Ishikawa (cell line): ENCODE measurements at regions not wholly inside any gene's neighbourhood (a gene's known extent, or its start where the extent isn't known, plus 50 kb on each side); places are given as distances from the start of the nearest gene placed in this dataset.

ENCODE experiments used
- CEBPB ChIP-seq: IDR thresholded peaks from 2 replicates; pipeline ENCODE4 v1.6.1; 2012
- CREB1 ChIP-seq: IDR thresholded peaks from 2 replicates; pipeline ENCODE4 v1.6.1; 2012; ENCODE audit warnings: low read depth
- EGR1 ChIP-seq: IDR thresholded peaks from 2 replicates; pipeline ENCODE4 v1.6.1; 2012
- EP300 ChIP-seq: IDR thresholded peaks from 2 replicates; pipeline ENCODE4 v1.6.1; 2012; ENCODE audit warnings: borderline replicate concordance
- FOXM1 ChIP-seq: IDR thresholded peaks from 2 replicates; pipeline ENCODE4 v1.6.1; 2012; ENCODE audit warnings: low read depth, borderline replicate concordance
- NFIC ChIP-seq: IDR thresholded peaks from 2 replicates; pipeline ENCODE4 v1.6.1; 2012
- RAD21 ChIP-seq: IDR thresholded peaks from 2 replicates; pipeline ENCODE4 v1.6.1; 2012; ENCODE audit warnings: low read depth
- TAF1 ChIP-seq: IDR thresholded peaks from 2 replicates; pipeline ENCODE4 v1.6.1; 2012; ENCODE audit warnings: low read depth, mild to moderate bottlenecking
- TCF12 ChIP-seq: IDR thresholded peaks from 2 replicates; pipeline ENCODE4 v1.6.1; 2012; ENCODE audit warnings: low read depth
- TEAD4 ChIP-seq: IDR thresholded peaks from 2 replicates; pipeline ENCODE4 v1.6.1; 2012
- YY1 ChIP-seq: IDR thresholded peaks from 2 replicates; pipeline ENCODE4 v1.6.1; 2012; ENCODE audit warnings: low read depth
- ZBTB7A ChIP-seq: IDR thresholded peaks from 2 replicates; pipeline ENCODE4 v1.6.1; 2012; ENCODE audit warnings: low read depth
- TF ChIP-seq, protein P1 (sequence below): IDR thresholded peaks from 2 replicates; pipeline ENCODE4 v1.6.1; 2012
- TF ChIP-seq, protein P2 (sequence below): IDR thresholded peaks from 2 replicates; pipeline ENCODE4 v1.6.1; 2012; ENCODE audit warnings: low read depth, mild to moderate bottlenecking
- TF ChIP-seq, protein P3 (sequence below): IDR thresholded peaks from 2 replicates; pipeline ENCODE4 v1.6.1; 2012

DNA sequence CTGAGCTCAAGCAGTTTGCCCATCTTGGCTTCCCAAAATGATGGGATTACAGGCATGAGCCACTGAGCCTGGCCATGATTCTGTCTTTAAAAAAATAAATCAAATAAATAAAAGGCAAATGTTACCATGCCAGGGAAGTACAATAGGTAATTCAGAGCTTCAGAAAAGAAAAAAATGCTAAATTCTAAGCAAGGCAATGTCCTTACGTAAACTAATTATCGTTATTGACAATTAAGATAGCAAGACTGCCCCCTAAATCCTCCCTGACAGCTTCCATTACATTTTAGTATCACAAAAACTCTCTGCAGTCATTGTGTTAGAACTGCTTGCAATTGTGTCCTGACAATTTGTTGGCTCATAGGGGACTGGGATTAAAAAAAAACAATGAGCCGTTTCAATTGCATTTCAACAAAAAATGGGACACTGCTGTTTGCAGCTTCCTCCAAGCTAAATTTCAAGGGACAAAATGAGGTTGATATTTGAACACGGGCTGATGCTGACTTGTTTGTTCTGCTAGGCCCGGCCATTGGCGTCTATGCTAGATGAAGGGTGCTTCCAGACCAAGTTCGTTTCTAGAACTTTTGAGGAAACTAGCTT lies 88.9 kb downstream of the MOGAT1 start:
- TF ChIP-seq TEAD4 = no peak
- TF ChIP-seq TAF1 = no peak
- TF ChIP-seq, protein P1, sequence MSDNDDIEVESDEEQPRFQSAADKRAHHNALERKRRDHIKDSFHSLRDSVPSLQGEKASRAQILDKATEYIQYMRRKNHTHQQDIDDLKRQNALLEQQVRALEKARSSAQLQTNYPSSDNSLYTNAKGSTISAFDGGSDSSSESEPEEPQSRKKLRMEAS = no peak
- TF ChIP-seq, protein P2, sequence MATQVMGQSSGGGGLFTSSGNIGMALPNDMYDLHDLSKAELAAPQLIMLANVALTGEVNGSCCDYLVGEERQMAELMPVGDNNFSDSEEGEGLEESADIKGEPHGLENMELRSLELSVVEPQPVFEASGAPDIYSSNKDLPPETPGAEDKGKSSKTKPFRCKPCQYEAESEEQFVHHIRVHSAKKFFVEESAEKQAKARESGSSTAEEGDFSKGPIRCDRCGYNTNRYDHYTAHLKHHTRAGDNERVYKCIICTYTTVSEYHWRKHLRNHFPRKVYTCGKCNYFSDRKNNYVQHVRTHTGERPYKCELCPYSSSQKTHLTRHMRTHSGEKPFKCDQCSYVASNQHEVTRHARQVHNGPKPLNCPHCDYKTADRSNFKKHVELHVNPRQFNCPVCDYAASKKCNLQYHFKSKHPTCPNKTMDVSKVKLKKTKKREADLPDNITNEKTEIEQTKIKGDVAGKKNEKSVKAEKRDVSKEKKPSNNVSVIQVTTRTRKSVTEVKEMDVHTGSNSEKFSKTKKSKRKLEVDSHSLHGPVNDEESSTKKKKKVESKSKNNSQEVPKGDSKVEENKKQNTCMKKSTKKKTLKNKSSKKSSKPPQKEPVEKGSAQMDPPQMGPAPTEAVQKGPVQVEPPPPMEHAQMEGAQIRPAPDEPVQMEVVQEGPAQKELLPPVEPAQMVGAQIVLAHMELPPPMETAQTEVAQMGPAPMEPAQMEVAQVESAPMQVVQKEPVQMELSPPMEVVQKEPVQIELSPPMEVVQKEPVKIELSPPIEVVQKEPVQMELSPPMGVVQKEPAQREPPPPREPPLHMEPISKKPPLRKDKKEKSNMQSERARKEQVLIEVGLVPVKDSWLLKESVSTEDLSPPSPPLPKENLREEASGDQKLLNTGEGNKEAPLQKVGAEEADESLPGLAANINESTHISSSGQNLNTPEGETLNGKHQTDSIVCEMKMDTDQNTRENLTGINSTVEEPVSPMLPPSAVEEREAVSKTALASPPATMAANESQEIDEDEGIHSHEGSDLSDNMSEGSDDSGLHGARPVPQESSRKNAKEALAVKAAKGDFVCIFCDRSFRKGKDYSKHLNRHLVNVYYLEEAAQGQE = no peak
- TF ChIP-seq EGR1 = no peak
- no peak for TF ChIP-seq NFIC
- TF ChIP-seq TCF12 = no peak

DNA sequence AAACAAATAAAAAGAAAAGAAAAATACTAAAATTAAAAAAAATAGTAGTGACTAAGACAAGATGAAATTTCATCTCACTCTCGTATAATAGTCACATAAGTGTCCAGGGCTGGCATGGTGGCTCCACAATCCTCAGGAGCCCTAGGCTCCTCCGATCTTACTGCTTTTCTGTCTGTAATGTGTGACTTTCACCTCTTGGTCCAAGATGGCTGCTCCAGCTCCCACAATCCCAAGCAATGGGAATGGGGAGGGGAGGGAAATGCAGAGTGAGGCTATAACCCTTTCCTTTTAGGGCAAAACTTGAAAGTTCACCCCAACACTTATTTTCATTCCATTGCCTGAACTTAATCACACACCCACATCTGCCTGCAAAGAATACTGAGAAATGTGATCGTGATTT lies 90.4 kb downstream of the MOGAT1 start:
- TF ChIP-seq TAF1 (no peak), YY1 (no peak), NFIC (no peak), FOXM1 (no peak), EP300 (no peak), EGR1 (no peak), CEBPB (no peak), TCF12 (no peak), RAD21 (no peak), ZBTB7A (no peak), CREB1 (no peak), TEAD4 (no peak)
- TF ChIP-seq, protein P1 = no peak
- TF ChIP-seq, protein P3, sequence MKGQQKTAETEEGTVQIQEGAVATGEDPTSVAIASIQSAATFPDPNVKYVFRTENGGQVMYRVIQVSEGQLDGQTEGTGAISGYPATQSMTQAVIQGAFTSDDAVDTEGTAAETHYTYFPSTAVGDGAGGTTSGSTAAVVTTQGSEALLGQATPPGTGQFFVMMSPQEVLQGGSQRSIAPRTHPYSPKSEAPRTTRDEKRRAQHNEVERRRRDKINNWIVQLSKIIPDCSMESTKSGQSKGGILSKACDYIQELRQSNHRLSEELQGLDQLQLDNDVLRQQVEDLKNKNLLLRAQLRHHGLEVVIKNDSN = no peak
- TF ChIP-seq, protein P2 = no peak

DNA sequence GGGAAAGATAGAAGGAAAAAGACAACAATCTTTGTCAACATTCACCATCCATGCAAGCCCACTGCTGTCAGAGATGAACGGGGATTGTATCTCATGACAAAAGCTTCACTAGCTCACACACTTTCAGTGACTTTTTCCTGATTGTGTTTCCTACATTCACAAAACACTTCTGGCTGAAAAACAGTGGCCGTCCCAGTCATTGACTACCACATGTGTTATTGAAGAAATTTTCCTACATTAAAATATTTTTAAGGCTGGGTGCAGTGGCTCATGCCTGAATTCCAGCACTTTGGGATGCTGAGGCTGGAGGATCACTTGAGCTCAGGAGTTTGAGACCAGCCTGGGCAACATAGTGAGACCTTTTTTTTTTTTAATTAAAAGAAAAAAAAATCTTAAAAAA lies 90.9 kb downstream of the MOGAT1 start:
- TF ChIP-seq NFIC (no peak), EP300 (no peak), CEBPB (no peak), TAF1 (no peak), EGR1 (no peak), RAD21 (no peak), ZBTB7A (no peak), TCF12 (no peak), FOXM1 (no peak), TEAD4 (no peak), YY1 (no peak), CREB1 (no peak)
- TF ChIP-seq, protein P3 = no peak
- TF ChIP-seq, protein P2 = no peak
- TF ChIP-seq, protein P1 = no peak

DNA sequence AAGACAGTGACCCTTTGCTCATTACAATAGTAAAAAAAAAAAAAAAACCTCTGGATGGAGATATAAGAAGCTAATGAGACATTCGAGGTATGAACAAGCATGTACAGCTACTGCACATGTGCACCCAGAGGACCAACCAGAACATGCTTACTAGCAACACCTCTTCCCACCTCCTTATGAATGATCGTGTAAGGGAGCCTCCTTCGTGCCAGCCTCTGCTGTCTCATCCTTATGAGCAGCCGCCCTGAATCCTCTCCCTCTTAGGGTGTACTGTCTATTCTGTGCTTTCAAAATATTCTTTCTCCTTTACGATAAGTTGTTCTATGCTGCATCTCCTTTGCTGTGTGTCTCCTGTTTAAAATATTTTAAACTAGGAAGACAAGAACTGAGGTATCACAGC lies 91.4 kb upstream of the ACSL3 start:
- TF ChIP-seq ZBTB7A (no peak), CREB1 (no peak), FOXM1 (no peak), RAD21 (no peak), YY1 (no peak), TAF1 (no peak), EP300 (no peak), NFIC (no peak), EGR1 (no peak), TEAD4 (no peak), CEBPB (no peak), TCF12 (no peak)
- TF ChIP-seq, protein P1 = no peak
- TF ChIP-seq, protein P3 = no peak
- TF ChIP-seq, protein P2 = no peak
